Tibial artery (tissue), 4 donors: ENCODE measurements at regions not wholly inside any gene's neighbourhood (a gene's known extent, or its start where the extent isn't known, plus 50 kb on each side); places are given as distances from the start of the nearest gene placed in this dataset.

Experiments
- DNase-seq, 2 donors: peaks; one replicate each; pipeline ENCODE4 v3.0.0-alpha.2; 2019
- H3K27ac ChIP-seq, 2 donors: fragments of 200-600 bp; sonication (generic) in 1 of 2; 1 replicate in 1 of 2; 2 replicates in 1 of 2; pipeline ENCODE4 v1.5.1; 2018 to 2019; ENCODE audit warnings: mild to moderate bottlenecking in 1 of 2
- H3K27me3 ChIP-seq, 2 donors: fragments of 200-600 bp; sonication (generic) in 1 of 2; one replicate each; pipeline versions ENCODE4 v1.5.1 to v1.6.0; 2016 to 2019
- H3K36me3 ChIP-seq, 3 donors: fragments of 200-600 bp; sonication (generic) in 2 of 3; one replicate each; pipeline ENCODE4 v1.5.1; 2016 to 2019; ENCODE audit warnings: mild to moderate bottlenecking in 2 of 3
- H3K4me1 ChIP-seq, 4 donors: fragments of 200-600 bp; sonication (generic) in 2 of 4; 1 replicate in 3 of 4; 2 replicates in 1 of 4; pipeline ENCODE4 v1.5.1; 2016 to 2019
- H3K4me3 ChIP-seq, 2 donors: fragments of 200-600 bp; sonication (generic) in 1 of 2; 1 replicate in 1 of 2; 2 replicates in 1 of 2; pipeline ENCODE4 v1.5.1; 2018 to 2019; ENCODE audit warnings: mild to moderate bottlenecking in 2 of 2
- H3K9me3 ChIP-seq, 3 donors: fragments of 200-600 bp; sonication (generic) in 1 of 3; one replicate each; pipeline ENCODE4 v1.5.1; 2016 to 2019
- CTCF ChIP-seq, 2 experiments: fragments of 200-600 bp in 1 of 2; fragments of 450-650 bp in 1 of 2; IDR thresholded peaks; one replicate each; pipeline ENCODE4 v1.5.1; 2017 to 2019; ENCODE audit warnings: antibody characterized with exemption in 2 of 2, mild to moderate bottlenecking in 1 of 2, moderate library complexity in 1 of 2
- intact Hi-C: fragments of 100-400 bp; cut with DNase I; formaldehyde crosslinking; loops from one replicate; pipeline ENCODE4 v1.15.0; 2023; ENCODE audit warnings: low total_unique reads

DNA sequence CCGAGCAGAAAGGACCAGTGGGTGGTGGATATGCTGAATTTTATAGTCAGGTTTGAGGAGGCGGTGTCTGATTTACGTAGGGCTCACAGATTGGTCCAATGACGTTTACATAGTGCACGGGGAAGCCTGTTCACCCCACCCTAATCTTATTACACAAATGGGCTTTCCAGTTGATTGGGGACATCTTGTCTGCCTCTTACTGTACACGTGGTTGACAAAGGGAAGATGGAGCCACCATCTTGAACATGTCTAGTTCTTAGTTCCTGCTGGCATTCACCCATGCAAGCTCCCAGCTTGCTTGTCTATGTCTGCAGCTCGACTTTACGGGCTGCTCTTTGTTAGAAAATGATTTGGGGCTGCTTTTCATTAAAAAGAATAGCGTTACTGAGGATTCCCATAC, 332.0 kb upstream of the SLCO3A1 start:
- no peaks in the 10 kb centered on the region for H3K9me3 ChIP-seq
- no peak overlapping the region for H3K27ac ChIP-seq
- no peaks in the 10 kb centered on the region for H3K36me3 ChIP-seq
- DNase-seq: no peak
- TF ChIP-seq CTCF (IDR thresholded peaks at IDR 0.05): no peak
- no peak overlapping the region for H3K4me3 ChIP-seq
- intact Hi-C loops: no loop called here
- H3K4me1 ChIP-seq: no peaks in the 10 kb centered on the region
- H3K27me3 ChIP-seq: no peaks in the 10 kb centered on the region

- intact Hi-C loops: no loop called here
- Histone ChIP-seq H3K36me3 (no peaks in the 10 kb centered on the region), H3K9me3 (no peaks in the 10 kb centered on the region), H3K27ac (no peak overlapping the region), H3K27me3 (peaks cover 0 to 3% of the 10 kb centered on the region in 2 donors), H3K4me1 (no peaks in the 10 kb centered on the region), H3K4me3 (no peak overlapping the region)
- no peak for TF ChIP-seq CTCF (IDR thresholded peaks at IDR 0.05)
- DNase-seq: no peak
Observed at GRCh38 chr15:91521996-91522395, 331.5 kb upstream of the SLCO3A1 start.

GRCh38 chr15:91522605-91523332, 330.7 kb upstream of the SLCO3A1 start:
- no peaks in the 10 kb centered on the region for H3K36me3 ChIP-seq
- H3K9me3 ChIP-seq: no peaks in the 10 kb centered on the region
- no peak overlapping the region for H3K27ac ChIP-seq
- TF ChIP-seq CTCF (IDR thresholded peaks at IDR 0.05): no peak
- H3K4me1 ChIP-seq: no peaks in the 10 kb centered on the region
- intact Hi-C loops: no loop called here
- no peak overlapping the region for H3K4me3 ChIP-seq
- no peak for DNase-seq
- H3K27me3 ChIP-seq: peaks cover 0 to 3% of the 10 kb centered on the region in 2 donors

DNA sequence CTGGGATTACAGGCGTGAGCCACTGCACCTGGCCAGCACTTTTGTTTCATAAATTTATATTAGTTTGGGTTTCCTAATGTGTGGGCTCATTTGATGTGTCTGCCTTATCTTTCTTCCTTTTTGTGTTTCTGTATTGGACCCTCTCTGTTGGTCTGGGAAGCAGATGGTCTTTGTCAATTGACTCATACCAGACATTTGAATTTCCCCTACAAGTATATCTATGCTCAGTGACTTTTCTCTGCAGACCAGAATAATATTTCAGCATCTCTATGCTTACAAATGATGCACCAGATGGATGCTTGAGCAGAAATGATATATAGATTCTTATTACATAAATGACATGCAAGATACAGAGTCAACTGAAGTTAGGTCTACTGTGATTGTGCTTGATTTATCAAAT, 329.9 kb upstream of the SLCO3A1 start:
- intact Hi-C loops: no loop called here
- Histone ChIP-seq H3K36me3 (no peaks in the 10 kb centered on the region), H3K4me1 (no peaks in the 10 kb centered on the region), H3K27me3 (peaks cover 0 to 3% of the 10 kb centered on the region in 2 donors), H3K9me3 (no peaks in the 10 kb centered on the region), H3K4me3 (no peak overlapping the region), H3K27ac (no peak overlapping the region)
- no peak for TF ChIP-seq CTCF (IDR thresholded peaks at IDR 0.05)
- no peak for DNase-seq

DNA sequence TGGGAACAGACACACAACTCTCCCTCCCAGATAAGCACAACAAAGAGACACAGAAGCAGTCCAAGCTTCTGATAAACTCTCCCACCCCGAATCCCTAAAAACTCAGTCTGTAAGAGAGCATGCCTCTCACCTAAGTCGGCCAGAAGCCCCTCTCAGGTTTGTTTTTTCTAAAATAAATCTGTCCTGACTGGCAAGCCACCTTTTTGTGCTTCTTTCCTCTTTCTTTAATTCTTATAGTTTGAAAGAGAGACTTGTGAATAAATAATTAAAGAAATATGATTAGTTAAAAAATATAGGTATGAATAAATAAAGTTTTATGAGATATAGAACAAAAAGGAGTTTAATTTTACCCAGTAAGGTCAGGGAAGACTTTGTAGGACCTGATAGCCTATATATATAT, 329.0 kb upstream of the SLCO3A1 start:
- Histone ChIP-seq H3K4me1 (no peaks in the 10 kb centered on the region), H3K27ac (no peak overlapping the region), H3K27me3 (peaks cover 0 to 3% of the 10 kb centered on the region in 2 donors), H3K9me3 (no peaks in the 10 kb centered on the region), H3K4me3 (no peak overlapping the region), H3K36me3 (no peaks in the 10 kb centered on the region)
- no peak for DNase-seq
- intact Hi-C loops: no loop called here
- TF ChIP-seq CTCF (IDR thresholded peaks at IDR 0.05): no peak

GRCh38 chr15:91525751-91526150, 327.8 kb upstream of the SLCO3A1 start:
- DNase-seq: no peak
- intact Hi-C loops: no loop called here
- Histone ChIP-seq H3K27me3 (peaks cover 0 to 3% of the 10 kb centered on the region in 2 donors), H3K9me3 (no peaks in the 10 kb centered on the region), H3K27ac (no peak overlapping the region), H3K4me3 (no peak overlapping the region), H3K4me1 (no peaks in the 10 kb centered on the region), H3K36me3 (no peaks in the 10 kb centered on the region)
- no peak for TF ChIP-seq CTCF (IDR thresholded peaks at IDR 0.05)
